ENCODE measurements at regions not wholly inside any gene's neighbourhood (a gene's known extent, or its start where the extent isn't known, plus 50 kb on each side); places are given as distances from the start of the nearest gene placed in this dataset.

DNA sequence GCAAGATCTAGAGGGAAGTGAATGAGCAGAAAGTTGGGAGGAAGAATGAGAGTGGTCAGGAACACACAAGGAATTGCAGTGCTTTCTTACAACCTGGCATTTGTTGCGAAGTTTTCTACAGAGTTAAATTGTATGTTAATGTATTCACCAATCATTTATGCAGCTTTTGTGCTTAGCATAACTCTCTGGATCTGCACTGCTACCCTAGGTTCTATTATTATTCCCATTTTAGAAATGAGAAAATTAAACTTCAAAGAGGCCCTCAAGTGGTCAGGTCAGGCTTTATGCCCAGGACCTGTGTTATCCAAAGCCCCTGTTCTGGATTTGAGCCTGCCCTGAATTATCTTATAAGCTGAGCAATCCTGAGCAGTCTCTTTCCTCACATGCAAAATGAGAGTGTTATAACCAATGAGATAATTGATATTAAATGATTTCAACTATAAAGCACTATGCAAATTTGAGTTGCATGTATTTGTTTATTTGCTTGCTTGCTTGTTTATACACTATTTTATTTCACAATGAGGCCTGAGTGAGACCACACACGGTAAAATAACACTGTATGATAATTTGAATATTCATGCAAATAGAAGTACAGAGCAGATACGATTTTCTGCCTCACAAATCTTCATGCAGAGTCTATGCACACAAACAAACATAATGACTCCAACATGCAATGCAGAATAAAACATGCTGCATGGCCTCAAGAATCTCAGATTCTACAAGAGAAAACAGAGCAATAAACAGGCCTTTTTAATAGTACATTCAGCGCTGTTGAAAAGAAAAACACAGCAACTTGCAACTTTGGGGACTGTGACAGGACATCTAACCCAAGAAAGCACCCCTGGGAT lies 323.0 kb downstream of the PLPP3 start:
- Histone ChIP-seq H3K4ac (ENCODE audit: low read depth, low read length) (no peak overlapping the region), H3K14ac (ENCODE audit: insufficient read depth, low read length) (no peak overlapping the region), H3K79me2 (ENCODE audit: insufficient read depth, low read length) (no peaks in the 10 kb centered on the region), H2BK5ac (ENCODE audit: insufficient read length, low read length) (no peak overlapping the region), H4K91ac (ENCODE audit: insufficient read length, low read depth, low read length) (no peak overlapping the region), H2BK20ac (ENCODE audit: low read depth, low read length, poor library complexity, severe bottlenecking) (no peak overlapping the region), H4K5ac (ENCODE audit: insufficient read length, low read depth, low read length) (no peak overlapping the region), H3K9me3 (ENCODE audit: control insufficient read depth, low read depth, low read length) (no peaks in the 10 kb centered on the region), H2AK5ac (ENCODE audit: insufficient read length, low read length) (no peak overlapping the region), H3K9ac (ENCODE audit: extremely low read depth, insufficient read length, low read length) (no peak overlapping the region), H3T11ph (ENCODE audit: low read length) (no peak overlapping the region), H2BK12ac (ENCODE audit: insufficient read length, low read depth, low read length) (no peak overlapping the region), H3K27me3 (ENCODE audit: insufficient read depth, low read length) (no peaks in the 10 kb centered on the region), H3K56ac (ENCODE audit: insufficient read length, low read depth, low read length) (no peak overlapping the region), H2BK120ac (ENCODE audit: low read depth, low read length, poor library complexity, severe bottlenecking) (no peak overlapping the region), H3K79me1 (ENCODE audit: insufficient read depth, low read depth, low read length, poor library complexity, severe bottlenecking) (no peaks in the 10 kb centered on the region), H3K23ac (ENCODE audit: insufficient read length, low read depth, low read length) (no peak overlapping the region), H4K8ac (replicated peaks; ENCODE audit: insufficient read length, low read depth, low read length) (no peak overlapping the region), H4K20me1 (ENCODE audit: control insufficient read depth, insufficient read depth, insufficient read length) (no peaks in the 10 kb centered on the region), H3K18ac (ENCODE audit: insufficient read length, low read depth, low read length) (no peak overlapping the region), H2BK15ac (ENCODE audit: low read depth, low read length) (no peak overlapping the region), H3K27ac (ENCODE audit: insufficient read length, low read depth, low read length) (no peak overlapping the region), H3K4me2 (ENCODE audit: insufficient read depth, insufficient read length, low read length) (no peak overlapping the region), H3K4me1 (ENCODE audit: insufficient read depth, low read length) (no peaks in the 10 kb centered on the region), H3K23me2 (ENCODE audit: insufficient read length, low read depth, low read length, poor library complexity, severe bottlenecking) (no peaks in the 10 kb centered on the region), H2AFZ (ENCODE audit: low read length) (no peak overlapping the region)
- no peaks in the 10 kb centered on the region; the same call in 1 of the 2 replicates for H3K27me3 Mint-ChIP-seq (ENCODE audit: low read depth)
- H3K4me3 Mint-ChIP-seq: no peak overlapping the region
- H3K27ac Mint-ChIP-seq: no peak overlapping the region
- H3K4me1 Mint-ChIP-seq: peaks cover 7% of the 10 kb centered on the region in 2 experiments
- peaks cover 2 to 7% of the 10 kb centered on the region in 2 experiments; a peak in 3 of 5 replicates for H3K9me3 Mint-ChIP-seq
- DNase-seq: no peak
- TF ChIP-seq, protein P1, sequence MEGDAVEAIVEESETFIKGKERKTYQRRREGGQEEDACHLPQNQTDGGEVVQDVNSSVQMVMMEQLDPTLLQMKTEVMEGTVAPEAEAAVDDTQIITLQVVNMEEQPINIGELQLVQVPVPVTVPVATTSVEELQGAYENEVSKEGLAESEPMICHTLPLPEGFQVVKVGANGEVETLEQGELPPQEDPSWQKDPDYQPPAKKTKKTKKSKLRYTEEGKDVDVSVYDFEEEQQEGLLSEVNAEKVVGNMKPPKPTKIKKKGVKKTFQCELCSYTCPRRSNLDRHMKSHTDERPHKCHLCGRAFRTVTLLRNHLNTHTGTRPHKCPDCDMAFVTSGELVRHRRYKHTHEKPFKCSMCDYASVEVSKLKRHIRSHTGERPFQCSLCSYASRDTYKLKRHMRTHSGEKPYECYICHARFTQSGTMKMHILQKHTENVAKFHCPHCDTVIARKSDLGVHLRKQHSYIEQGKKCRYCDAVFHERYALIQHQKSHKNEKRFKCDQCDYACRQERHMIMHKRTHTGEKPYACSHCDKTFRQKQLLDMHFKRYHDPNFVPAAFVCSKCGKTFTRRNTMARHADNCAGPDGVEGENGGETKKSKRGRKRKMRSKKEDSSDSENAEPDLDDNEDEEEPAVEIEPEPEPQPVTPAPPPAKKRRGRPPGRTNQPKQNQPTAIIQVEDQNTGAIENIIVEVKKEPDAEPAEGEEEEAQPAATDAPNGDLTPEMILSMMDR (conservative IDR thresholded peaks at IDR 0.05): no peak
- WGBS (ENCODE audit: extremely low coverage, insufficient read length, low lambda C conversion rate): no CpG with 5 or more reads among the region's 4 CpGs
- peaks cover 0 to 4% (median 2%) of the 10 kb centered on the region in 3 experiments; a peak in 1 of 7 replicates for H3K36me3 Mint-ChIP-seq (ENCODE audit: insufficient read depth in 1 of 3, low read depth in 3 of 3)

All from H9 (cell line).